Mesodermal cell (in vitro differentiated cells): ENCODE measurements at regions not wholly inside any gene's neighbourhood (a gene's known extent, or its start where the extent isn't known, plus 50 kb on each side); places are given as distances from the start of the nearest gene placed in this dataset.

Experiments used
- H3K27ac ChIP-seq: 2 replicates; pipeline ENCODE4 v1.7.0; 2013; ENCODE audit warnings: mild to moderate bottlenecking, low read depth, low read length, moderate library complexity; ENCODE audit not compliant: severe bottlenecking
- H3K36me3 ChIP-seq: 2 replicates; pipeline ENCODE4 v1.7.1; 2013; ENCODE audit warnings: mild to moderate bottlenecking, low read length, moderate library complexity; ENCODE audit not compliant: control insufficient read depth, insufficient read depth
- H3K4me1 ChIP-seq: one replicate; pipeline ENCODE4 v1.7.1; 2013; ENCODE audit warnings: mild to moderate bottlenecking, low read length; ENCODE audit not compliant: insufficient read depth, control insufficient read depth, poor library complexity, severe bottlenecking
- H3K4me3 ChIP-seq: 2 replicates; pipeline ENCODE4 v1.7.0; 2013; ENCODE audit warnings: low read length, control low read depth, mild to moderate bottlenecking; ENCODE audit not compliant: insufficient read depth, poor library complexity, severe bottlenecking; ENCODE audit errors: extremely low read depth
- H3K9me3 ChIP-seq: 2 replicates; pipeline ENCODE4 v1.7.1; 2013; ENCODE audit warnings: mild to moderate bottlenecking, low read length, moderate library complexity; ENCODE audit not compliant: control insufficient read depth
- WGBS, 2 experiments: methylation state at CpG; one replicate each; pipeline ENCODE4 v1.1.5; 2013; ENCODE audit warnings: missing lambda C conversion rate in 2 of 2; ENCODE audit not compliant: insufficient coverage in 2 of 2; 5-methylcytosine and 5-hydroxymethylcytosine counted together

DNA sequence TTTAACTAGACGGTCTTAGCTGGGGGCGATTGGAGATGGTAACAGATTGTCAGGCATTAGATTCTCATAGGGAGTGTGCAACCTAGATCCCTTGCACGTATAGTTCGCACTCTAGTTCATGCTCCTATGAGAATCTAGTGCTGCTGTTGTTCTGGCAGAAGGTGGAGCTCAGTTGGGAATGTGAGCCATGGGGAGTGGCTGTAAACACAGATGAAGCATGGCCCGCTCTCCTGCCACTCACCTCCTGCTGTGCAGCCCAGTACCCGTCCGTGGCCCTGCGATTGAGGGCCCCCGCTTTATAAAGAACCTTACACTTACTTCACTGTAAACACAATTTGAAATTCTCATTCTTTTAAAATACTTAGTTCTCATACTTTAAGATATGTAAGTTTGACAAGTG lies 339.4 kb downstream of the CDH26 start:
- Histone ChIP-seq H3K27ac (no peak overlapping the region), H3K36me3 (no peaks in the 10 kb centered on the region), H3K4me1 (no peaks in the 10 kb centered on the region), H3K9me3 (no peaks in the 10 kb centered on the region), H3K4me3 (no peak overlapping the region)
- 80 to 83% methylated on average over 3 to 9 of the region's 9 CpGs for WGBS, 2 experiments

DNA sequence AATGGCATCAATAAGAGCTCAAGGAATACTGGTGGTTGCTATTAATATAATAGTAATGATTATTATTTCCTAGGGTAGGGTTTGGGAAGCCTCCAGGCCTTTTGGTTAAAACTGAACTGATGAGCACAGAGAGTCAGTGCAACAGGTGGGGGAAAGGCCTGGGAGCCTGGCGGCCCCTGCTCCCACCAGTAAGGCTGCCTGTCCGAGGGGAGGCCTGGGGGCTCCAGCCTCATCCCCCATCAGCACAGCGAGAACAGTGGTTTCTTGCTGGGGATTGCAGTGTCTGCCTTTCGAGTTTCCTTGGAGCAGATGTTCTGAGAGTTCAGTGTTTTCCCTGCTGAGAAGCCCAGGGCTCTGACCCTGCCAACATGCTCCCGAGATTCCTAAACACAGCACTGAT lies 340.4 kb downstream of the CDH26 start:
- no peak overlapping the region for H3K27ac ChIP-seq

DNA sequence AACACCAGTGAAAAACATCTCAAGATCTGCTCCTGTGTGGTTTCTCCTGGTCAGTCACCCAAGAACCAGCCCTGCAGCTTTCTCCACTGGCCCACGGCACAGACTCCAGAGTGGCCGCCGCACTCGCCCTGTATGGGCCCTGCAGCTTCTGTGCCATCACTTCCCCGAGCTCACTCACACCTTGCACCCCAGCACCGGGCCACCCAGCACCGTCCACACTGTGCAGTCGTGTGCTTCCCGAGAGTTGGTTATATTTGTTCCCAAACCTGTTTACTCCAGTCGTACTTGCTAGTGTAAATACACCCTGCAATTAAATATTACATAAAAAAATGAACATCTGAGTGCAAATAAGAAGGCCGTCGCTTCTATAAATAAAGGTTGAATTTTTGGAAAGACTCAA lies 341.7 kb downstream of the CDH26 start:
- no peak overlapping the region for H3K4me3 ChIP-seq
- H3K9me3 ChIP-seq, result no peaks in the 10 kb centered on the region
- H3K27ac ChIP-seq, result no peak overlapping the region
- H3K4me1 ChIP-seq, result no peaks in the 10 kb centered on the region
- WGBS, 2 experiments, result 89 to 96% methylated on average over 8 to 9 of the region's 12 CpGs
- H3K36me3 ChIP-seq, result no peaks in the 10 kb centered on the region

More for the DNA sequence above, 340.4 kb downstream of the CDH26 start:
- Histone ChIP-seq H3K9me3 (no peaks in the 10 kb centered on the region), H3K4me1 (no peaks in the 10 kb centered on the region), H3K4me3 (no peak overlapping the region), H3K36me3 (no peaks in the 10 kb centered on the region)
- 78 to 81% methylated on average over 3 to 5 of the region's 5 CpGs for WGBS, 2 experiments

DNA sequence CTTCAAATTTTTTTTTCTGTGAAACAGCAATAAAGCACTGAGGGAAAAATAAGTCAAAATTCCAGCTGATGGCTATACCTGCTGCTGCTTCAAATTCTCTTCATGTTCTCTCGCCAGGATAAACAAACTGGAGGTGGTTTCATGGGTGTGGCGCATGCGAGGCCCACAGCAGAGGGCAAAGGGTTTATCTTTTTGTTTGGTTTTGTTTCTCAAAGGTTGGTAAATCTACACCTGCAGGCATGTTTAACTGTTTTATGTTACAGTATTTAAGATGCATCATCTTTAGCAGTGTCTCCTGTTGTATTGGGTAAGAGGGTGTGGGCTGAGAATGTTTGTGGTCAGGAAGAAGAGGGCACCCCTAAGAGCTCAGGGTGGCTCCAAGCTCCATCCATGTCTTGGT lies 342.2 kb downstream of the CDH26 start:
- Histone ChIP-seq H3K4me3 (no peak overlapping the region), H3K9me3 (no peaks in the 10 kb centered on the region), H3K4me1 (no peaks in the 10 kb centered on the region), H3K27ac (no peak overlapping the region), H3K36me3 (no peaks in the 10 kb centered on the region)
- WGBS, 2 experiments, result 87 to 100% methylated on average over 1 to 3 of the region's 3 CpGs

DNA sequence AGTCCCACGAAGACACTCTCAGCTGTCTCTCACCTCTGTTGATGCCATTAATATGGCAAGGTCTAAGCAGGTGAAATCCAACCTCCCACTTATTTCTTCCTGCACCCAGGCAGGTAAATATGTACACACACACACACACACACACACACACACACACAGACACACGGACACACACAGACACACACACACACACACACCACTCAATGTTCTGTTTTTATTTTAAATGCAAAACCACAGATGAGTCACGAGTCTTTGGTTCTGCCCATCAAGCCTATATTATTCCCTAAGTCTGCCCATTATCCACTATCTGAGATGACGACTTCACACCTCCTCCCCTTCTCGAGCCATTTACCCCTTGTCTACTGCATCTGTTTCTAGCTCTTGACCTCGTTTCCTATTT lies 344.7 kb downstream of the CDH26 start:
- Histone ChIP-seq H3K4me3 (no peak overlapping the region), H3K36me3 (no peaks in the 10 kb centered on the region), H3K4me1 (no peaks in the 10 kb centered on the region), H3K9me3 (no peaks in the 10 kb centered on the region), H3K27ac (no peak overlapping the region)
- WGBS, 2 experiments, result 74 to 75% methylated on average over 4 to 6 of the region's 6 CpGs

DNA sequence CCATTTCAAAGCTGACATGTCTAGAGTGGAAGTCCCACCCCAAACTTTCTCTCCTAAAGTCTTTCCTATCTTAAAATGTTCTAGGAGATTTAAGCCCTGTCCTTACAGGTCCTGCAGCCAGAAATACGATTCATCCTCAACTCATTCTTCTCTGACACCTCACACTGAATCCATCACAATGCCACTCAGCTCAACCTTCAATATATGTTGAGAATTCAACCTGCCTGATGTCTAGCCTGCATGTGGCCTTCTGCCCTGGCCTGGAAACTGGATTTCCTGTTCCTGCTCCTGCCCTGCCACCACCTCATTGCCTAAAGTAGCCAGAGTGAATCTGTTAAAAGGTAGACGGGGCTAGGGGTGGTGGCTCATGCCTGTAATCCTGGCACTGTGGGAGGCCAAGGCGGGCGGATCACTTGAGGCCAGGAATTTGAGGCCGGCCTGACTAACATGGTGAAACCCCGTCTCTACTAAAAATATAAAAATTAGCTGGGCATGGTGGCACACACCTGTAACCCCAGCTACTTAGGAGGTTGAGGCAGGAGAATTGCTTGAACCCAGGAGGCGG lies 345.9 kb downstream of the CDH26 start:
- no peaks in the 10 kb centered on the region for H3K36me3 ChIP-seq
- H3K4me3 ChIP-seq, result no peak overlapping the region
- H3K9me3 ChIP-seq, result no peaks in the 10 kb centered on the region
- WGBS, 2 experiments, result 93 to 97% methylated on average over 2 to 4 of the region's 7 CpGs
- H3K27ac ChIP-seq, result no peak overlapping the region
- H3K4me1 ChIP-seq, result no peaks in the 10 kb centered on the region

DNA sequence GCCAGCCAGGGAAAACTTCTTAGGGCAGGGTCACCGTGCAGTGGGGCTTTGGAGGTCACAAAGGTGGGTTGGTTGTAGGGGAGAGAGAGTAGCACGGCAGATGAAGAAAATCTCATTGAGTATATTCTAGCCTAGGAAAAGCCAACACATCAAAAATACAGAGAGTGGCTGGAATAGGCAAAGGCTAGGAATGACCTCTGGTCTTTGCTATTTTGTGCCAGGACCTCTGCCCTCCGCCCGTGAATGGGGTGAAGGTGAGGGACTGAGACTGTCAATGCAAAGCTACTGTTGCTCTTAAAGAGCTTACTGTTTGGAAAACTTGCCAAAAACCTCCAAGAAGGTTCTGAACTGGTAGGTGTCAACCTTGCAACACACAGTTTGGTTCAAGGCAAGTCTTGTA lies 346.7 kb downstream of the CDH26 start:
- Histone ChIP-seq H3K36me3 (no peaks in the 10 kb centered on the region), H3K27ac (no peak overlapping the region), H3K4me1 (no peaks in the 10 kb centered on the region), H3K4me3 (no peak overlapping the region), H3K9me3 (no peaks in the 10 kb centered on the region)
- 88 to 100% methylated on average over 2 of the region's 4 CpGs for WGBS, 2 experiments

DNA sequence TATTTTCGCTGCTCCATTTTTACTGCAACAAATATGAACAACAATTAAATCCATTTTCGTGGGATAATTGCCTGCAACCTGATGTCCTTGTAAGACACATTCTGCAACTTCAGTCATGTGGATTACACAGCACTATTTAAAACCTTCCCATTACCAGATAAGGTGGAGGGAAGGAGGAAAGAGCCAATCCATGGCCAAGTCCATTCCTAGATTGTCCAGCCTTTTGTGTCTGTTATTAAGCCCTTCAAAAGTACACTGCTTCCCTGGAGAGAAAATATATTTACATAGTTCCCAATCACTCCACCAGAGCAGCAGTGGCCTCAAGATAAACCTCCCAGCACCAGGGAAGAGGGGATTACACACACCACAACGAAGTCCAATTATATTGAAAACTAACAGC lies 347.9 kb downstream of the CDH26 start:
- H3K4me1 ChIP-seq, result no peaks in the 10 kb centered on the region
- H3K9me3 ChIP-seq, result no peaks in the 10 kb centered on the region
- WGBS, 2 experiments, result 88% methylated on average over 1 of the region's 3 CpGs; no CpG with 5 or more reads in 1 of the 2 experiments
- no peak overlapping the region for H3K27ac ChIP-seq
- no peaks in the 10 kb centered on the region for H3K36me3 ChIP-seq
- H3K4me3 ChIP-seq, result no peak overlapping the region

DNA sequence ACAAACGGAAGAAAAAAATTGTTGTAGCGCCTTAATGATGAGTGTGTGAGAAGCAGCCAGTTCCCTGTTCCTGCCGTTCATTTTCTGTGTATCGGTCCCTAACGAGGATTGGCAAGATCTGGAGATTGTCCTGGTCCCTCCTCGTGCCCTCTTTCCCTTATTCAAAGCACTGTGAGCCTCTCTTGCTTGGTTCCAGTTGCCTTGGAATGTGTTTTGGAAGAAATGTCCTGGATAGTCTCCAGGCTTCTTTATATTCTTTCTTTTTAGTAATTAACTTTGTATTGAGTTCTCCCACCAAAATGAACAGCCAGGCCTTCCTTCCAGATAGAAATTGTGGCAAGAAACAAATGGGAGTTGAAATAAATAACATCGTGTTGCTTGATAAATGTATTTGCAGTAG lies 348.3 kb downstream of the CDH26 start:
- Histone ChIP-seq H3K27ac (no peak overlapping the region), H3K36me3 (no peaks in the 10 kb centered on the region), H3K9me3 (no peaks in the 10 kb centered on the region), H3K4me1 (no peaks in the 10 kb centered on the region), H3K4me3 (no peak overlapping the region)
- WGBS, 2 experiments, result 84 to 88% methylated on average over 6 to 7 of the region's 7 CpGs

DNA sequence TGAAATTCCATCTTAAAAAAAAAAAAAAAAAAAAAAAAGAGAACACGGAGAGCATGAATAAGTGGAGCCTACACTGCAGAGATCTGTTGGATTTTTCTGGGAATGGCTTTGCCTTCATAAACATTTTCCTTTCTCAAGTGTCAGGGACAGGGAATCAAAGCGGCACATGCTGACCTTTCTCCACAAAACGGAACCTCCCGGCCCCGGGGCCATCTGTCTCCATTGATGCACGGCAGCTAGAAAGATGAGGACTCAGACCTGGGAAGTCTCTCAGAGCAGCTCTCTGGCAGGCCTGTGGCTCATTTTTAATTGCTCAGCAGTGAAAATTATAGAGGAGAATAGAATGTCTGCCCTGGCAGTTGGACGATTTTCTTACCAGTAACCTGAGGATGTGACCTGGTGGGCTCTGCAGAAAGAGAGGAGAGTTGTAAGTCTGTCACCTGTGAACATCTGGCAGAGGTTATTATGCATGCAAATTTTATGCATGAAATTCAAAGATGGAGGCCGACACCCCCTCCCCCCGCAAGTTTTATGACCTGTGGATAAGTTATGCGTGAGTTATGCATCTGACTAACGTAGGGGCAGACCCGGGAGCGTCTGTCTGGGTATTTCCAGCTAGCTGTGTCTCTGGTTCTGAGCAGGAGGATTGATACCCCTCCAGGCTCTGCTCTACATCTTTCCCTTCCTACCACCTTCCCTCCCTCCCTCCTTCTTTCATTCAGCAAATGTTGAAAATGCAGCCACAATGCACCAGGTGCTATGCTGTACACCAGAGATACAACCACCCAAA lies 352.5 kb downstream of the CDH26 start:
- 90% methylated on average over 9 of the region's 13 CpGs for WGBS, 2 experiments
- no peaks in the 10 kb centered on the region for H3K4me1 ChIP-seq
- H3K4me3 ChIP-seq, result no peak overlapping the region
- no peaks in the 10 kb centered on the region for H3K9me3 ChIP-seq
- H3K36me3 ChIP-seq, result no peaks in the 10 kb centered on the region
- H3K27ac ChIP-seq, result no peak overlapping the region

DNA sequence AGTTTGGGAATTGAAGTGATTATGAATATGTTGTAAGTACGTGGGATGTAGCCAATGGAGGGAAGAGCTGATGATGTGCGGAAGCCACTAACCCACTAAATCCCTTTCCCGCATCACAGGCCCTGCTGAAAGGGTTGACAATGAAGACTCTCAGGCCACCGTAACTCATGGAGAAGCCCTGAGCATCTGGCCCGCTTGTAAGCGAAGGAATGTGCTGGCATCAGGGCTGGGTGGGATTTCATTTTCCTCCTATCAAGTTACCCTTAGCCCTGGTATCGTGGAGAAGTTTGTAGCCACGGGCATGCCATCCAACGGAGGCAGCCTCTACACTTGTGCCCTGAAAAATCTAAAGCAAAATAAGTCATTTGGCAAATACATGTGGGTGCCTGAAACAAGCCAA lies 355.0 kb downstream of the CDH26 start:
- Histone ChIP-seq H3K9me3 (no peaks in the 10 kb centered on the region), H3K4me3 (no peak overlapping the region), H3K4me1 (no peaks in the 10 kb centered on the region), H3K36me3 (no peaks in the 10 kb centered on the region), H3K27ac (no peak overlapping the region)
- WGBS, 2 experiments, result 89 to 91% methylated on average over 4 to 9 of the region's 9 CpGs
